ENCODE measurements at regions not wholly inside any gene's neighbourhood (a gene's known extent, or its start where the extent isn't known, plus 50 kb on each side); places are given as distances from the start of the nearest gene placed in this dataset.
"Not testable (repeated sequence)": the region's sequence is repeated elsewhere in the genome, so short reads cannot be mapped to it uniquely, and the experiment has no call there.

DNA sequence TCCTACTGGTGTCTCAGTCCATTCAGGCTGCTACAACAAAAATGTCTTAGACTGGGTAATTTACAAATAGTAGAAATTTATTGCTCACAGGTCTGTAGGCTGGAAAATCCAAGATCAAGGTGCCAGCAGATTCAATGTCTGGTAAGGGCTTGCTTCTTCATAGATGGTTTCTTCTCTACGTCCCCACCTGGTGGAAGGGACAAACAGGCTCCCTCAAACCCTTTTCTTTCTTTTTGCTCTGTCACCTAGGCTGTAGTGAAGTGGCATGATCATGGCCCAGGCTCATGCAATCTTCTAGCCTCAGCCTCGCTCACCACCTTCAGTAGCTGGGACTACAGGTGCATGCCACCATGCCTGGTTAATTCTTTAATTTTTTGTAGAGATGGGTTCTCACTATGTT lies 106.8 kb upstream of the RPH3A start:
- Histone ChIP-seq H3K9me3 (ENCODE audit: control insufficient read depth, insufficient read depth, low read length) (no peaks in the 10 kb centered on the region), H3F3A (ENCODE audit: control insufficient read depth, insufficient read depth) (no peaks in the 10 kb centered on the region), H3K36me3 (ENCODE audit: control insufficient read depth, low read length) (no peaks in the 10 kb centered on the region), H3K9me2 (replicated peaks; ENCODE audit: control insufficient read depth, low read length) (no peaks in the 10 kb centered on the region), H3K27me3 (ENCODE audit: control insufficient read depth, low read length) (peaks cover 16% of the 10 kb centered on the region), H3K4me1 (ENCODE audit: control insufficient read depth, low read length) (no peaks in the 10 kb centered on the region), H4K20me1 (ENCODE audit: control insufficient read depth, insufficient read depth, low read depth, low read length) (no peaks in the 10 kb centered on the region), H3K27ac (ENCODE audit: low read depth, low read length) (no peak overlapping the region), H3K4me2 (ENCODE audit: low read length) (no peak overlapping the region), H3K79me2 (ENCODE audit: control insufficient read depth, low read length) (no peaks in the 10 kb centered on the region), H3K4me3 (ENCODE audit: low read length) (no peak overlapping the region)
- no peak for TF ChIP-seq EZH2phosphoT487 (IDR thresholded peaks at IDR 0.05; ENCODE audit: borderline replicate concordance, low read length)
- TF ChIP-seq, protein P1, sequence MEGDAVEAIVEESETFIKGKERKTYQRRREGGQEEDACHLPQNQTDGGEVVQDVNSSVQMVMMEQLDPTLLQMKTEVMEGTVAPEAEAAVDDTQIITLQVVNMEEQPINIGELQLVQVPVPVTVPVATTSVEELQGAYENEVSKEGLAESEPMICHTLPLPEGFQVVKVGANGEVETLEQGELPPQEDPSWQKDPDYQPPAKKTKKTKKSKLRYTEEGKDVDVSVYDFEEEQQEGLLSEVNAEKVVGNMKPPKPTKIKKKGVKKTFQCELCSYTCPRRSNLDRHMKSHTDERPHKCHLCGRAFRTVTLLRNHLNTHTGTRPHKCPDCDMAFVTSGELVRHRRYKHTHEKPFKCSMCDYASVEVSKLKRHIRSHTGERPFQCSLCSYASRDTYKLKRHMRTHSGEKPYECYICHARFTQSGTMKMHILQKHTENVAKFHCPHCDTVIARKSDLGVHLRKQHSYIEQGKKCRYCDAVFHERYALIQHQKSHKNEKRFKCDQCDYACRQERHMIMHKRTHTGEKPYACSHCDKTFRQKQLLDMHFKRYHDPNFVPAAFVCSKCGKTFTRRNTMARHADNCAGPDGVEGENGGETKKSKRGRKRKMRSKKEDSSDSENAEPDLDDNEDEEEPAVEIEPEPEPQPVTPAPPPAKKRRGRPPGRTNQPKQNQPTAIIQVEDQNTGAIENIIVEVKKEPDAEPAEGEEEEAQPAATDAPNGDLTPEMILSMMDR (IDR thresholded peaks at IDR 0.05; ENCODE audit: low read depth, low read length, poor library complexity, severe bottlenecking): peak; percentile 14

DNA sequence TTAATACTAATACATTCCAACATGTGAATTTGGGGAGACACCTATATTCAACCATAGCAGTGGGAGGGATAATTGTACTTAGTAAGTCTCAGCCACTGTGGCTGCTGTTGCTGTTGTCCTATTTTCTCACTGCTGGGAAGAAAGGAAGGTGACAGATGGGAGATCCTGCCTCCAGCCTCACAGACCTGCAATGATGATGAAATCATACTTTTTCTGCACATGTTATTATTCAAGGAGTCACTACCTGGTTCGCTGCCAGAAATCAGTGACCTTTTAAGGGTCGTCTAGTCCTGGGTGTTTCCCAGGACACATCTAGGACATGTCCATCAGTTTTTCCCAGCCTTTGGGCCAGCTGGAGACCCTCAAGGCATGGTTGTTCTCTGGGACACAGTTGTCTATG lies 106.2 kb upstream of the RPH3A start:
- H3K4me1 ChIP-seq (ENCODE audit: control insufficient read depth, low read length): no peaks in the 10 kb centered on the region
- H4K20me1 ChIP-seq (ENCODE audit: control insufficient read depth, insufficient read depth, low read depth, low read length): no peaks in the 10 kb centered on the region
- no peaks in the 10 kb centered on the region for H3K36me3 ChIP-seq (ENCODE audit: control insufficient read depth, low read length)
- H3K79me2 ChIP-seq (ENCODE audit: control insufficient read depth, low read length): no peaks in the 10 kb centered on the region
- TF ChIP-seq, protein P1 (IDR thresholded peaks at IDR 0.05; ENCODE audit: low read depth, low read length, poor library complexity, severe bottlenecking): no peak
- no peak for TF ChIP-seq EZH2phosphoT487 (IDR thresholded peaks at IDR 0.05; ENCODE audit: borderline replicate concordance, low read length)
- H3K27ac ChIP-seq (ENCODE audit: low read depth, low read length): no peak overlapping the region
- H3K4me2 ChIP-seq (ENCODE audit: low read length): no peak overlapping the region
- no peaks in the 10 kb centered on the region for H3K9me2 ChIP-seq (replicated peaks; ENCODE audit: control insufficient read depth, low read length)
- peaks cover 16% of the 10 kb centered on the region for H3K27me3 ChIP-seq (ENCODE audit: control insufficient read depth, low read length)
- no peaks in the 10 kb centered on the region for H3F3A ChIP-seq (ENCODE audit: control insufficient read depth, insufficient read depth)
- H3K4me3 ChIP-seq (ENCODE audit: low read length): no peak overlapping the region
- no peaks in the 10 kb centered on the region for H3K9me3 ChIP-seq (ENCODE audit: control insufficient read depth, insufficient read depth, low read length)

DNA sequence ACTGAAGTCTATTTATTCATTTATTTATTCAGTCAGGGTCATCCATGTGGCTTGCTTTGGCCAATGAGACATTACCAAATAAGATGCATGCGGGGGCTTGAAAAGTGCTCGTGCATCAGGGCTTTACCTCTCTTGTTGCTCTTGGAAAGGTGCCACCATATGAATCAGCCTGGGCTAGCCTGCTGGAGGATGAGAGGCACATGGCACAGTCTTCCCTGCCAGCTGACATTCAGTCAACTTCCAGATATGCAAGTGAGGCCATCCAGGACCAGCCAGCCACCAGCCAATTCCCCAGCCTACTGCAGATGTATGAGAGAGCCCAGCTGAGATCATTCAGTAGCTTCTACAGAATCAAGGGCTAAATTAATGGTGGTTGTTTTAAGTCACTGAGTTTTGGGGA lies 105.2 kb upstream of the RPH3A start:
- H4K20me1 ChIP-seq (ENCODE audit: control insufficient read depth, insufficient read depth, low read depth, low read length): no peaks in the 10 kb centered on the region
- peaks cover 14% of the 10 kb centered on the region for H3K27me3 ChIP-seq (ENCODE audit: control insufficient read depth, low read length)
- H3K4me2 ChIP-seq (ENCODE audit: low read length): no peak overlapping the region
- no peaks in the 10 kb centered on the region for H3K9me3 ChIP-seq (ENCODE audit: control insufficient read depth, insufficient read depth, low read length)
- H3K27ac ChIP-seq (ENCODE audit: low read depth, low read length): no peak overlapping the region
- no peak overlapping the region for H3K4me3 ChIP-seq (ENCODE audit: low read length)
- TF ChIP-seq, protein P1 (IDR thresholded peaks at IDR 0.05; ENCODE audit: low read depth, low read length, poor library complexity, severe bottlenecking): no peak
- TF ChIP-seq EZH2phosphoT487 (IDR thresholded peaks at IDR 0.05; ENCODE audit: borderline replicate concordance, low read length): no peak
- H3K36me3 ChIP-seq (ENCODE audit: control insufficient read depth, low read length): no peaks in the 10 kb centered on the region
- H3K9me2 ChIP-seq (replicated peaks; ENCODE audit: control insufficient read depth, low read length): no peaks in the 10 kb centered on the region
- H3K79me2 ChIP-seq (ENCODE audit: control insufficient read depth, low read length): no peaks in the 10 kb centered on the region
- H3K4me1 ChIP-seq (ENCODE audit: control insufficient read depth, low read length): no peaks in the 10 kb centered on the region
- H3F3A ChIP-seq (ENCODE audit: control insufficient read depth, insufficient read depth): no peaks in the 10 kb centered on the region

DNA sequence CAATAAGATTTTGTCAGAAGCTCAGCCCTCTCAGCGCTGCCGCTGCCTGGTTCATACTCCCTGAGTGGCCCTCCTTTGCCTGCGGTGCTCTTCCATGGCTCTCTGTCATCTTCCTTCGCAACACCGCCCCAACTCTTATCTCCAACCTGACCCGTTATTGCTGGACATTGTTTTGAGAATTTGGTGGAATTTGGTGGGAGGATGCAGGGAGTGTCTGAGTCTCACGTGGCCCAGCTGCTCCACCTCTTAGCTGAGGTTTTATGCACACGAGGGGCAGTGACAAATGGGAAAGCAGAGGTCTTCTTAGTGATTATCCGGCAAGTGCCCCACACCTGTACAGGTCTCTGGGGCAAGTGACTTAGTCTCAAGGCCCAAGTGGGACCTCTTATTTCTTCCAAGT lies 97.5 kb upstream of the RPH3A start:
- no peaks in the 10 kb centered on the region for H3K4me1 ChIP-seq (ENCODE audit: control insufficient read depth, low read length)
- no peak overlapping the region for H3K4me2 ChIP-seq (ENCODE audit: low read length)
- no peaks in the 10 kb centered on the region for H3K36me3 ChIP-seq (ENCODE audit: control insufficient read depth, low read length)
- no peak for TF ChIP-seq EZH2phosphoT487 (IDR thresholded peaks at IDR 0.05; ENCODE audit: borderline replicate concordance, low read length)
- TF ChIP-seq, protein P1 (IDR thresholded peaks at IDR 0.05; ENCODE audit: low read depth, low read length, poor library complexity, severe bottlenecking): no peak
- no peaks in the 10 kb centered on the region for H3K9me3 ChIP-seq (ENCODE audit: control insufficient read depth, insufficient read depth, low read length)
- H4K20me1 ChIP-seq (ENCODE audit: control insufficient read depth, insufficient read depth, low read depth, low read length): no peaks in the 10 kb centered on the region
- H3K9me2 ChIP-seq (replicated peaks; ENCODE audit: control insufficient read depth, low read length): no peaks in the 10 kb centered on the region
- H3F3A ChIP-seq (ENCODE audit: control insufficient read depth, insufficient read depth): no peaks in the 10 kb centered on the region
- H3K79me2 ChIP-seq (ENCODE audit: control insufficient read depth, low read length): no peaks in the 10 kb centered on the region
- peaks cover 2% of the 10 kb centered on the region for H3K27me3 ChIP-seq (ENCODE audit: control insufficient read depth, low read length)
- no peak overlapping the region for H3K27ac ChIP-seq (ENCODE audit: low read depth, low read length)
- no peak overlapping the region for H3K4me3 ChIP-seq (ENCODE audit: low read length)

DNA sequence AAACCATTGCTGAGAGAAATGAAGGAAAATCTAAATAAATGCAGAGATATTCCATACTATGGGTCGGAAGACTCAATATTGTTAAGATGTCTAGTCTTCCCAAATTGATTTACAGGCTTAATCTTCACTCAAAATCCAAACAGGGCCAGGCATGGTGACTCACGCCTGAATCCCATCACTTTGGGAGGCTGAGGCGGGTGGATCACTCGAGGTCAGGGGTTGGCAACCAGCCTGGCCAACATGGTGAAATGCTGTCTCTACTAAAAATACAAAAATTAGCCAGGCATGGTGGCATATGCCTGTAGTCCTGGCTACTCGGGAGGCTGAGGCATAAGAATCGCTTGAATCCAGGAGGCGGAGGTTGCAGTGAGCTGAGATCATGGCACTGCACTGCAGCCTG lies 94.1 kb upstream of the RPH3A start:
- H3K9me2 ChIP-seq (replicated peaks; ENCODE audit: control insufficient read depth, low read length); H3K4me2 ChIP-seq (ENCODE audit: low read length); H3K79me2 ChIP-seq (ENCODE audit: control insufficient read depth, low read length); H3K36me3 ChIP-seq (ENCODE audit: control insufficient read depth, low read length); H3K9me3 ChIP-seq (ENCODE audit: control insufficient read depth, insufficient read depth, low read length); H3K4me1 ChIP-seq (ENCODE audit: control insufficient read depth, low read length); H3F3A ChIP-seq (ENCODE audit: control insufficient read depth, insufficient read depth); H3K4me3 ChIP-seq (ENCODE audit: low read length); H4K20me1 ChIP-seq (ENCODE audit: control insufficient read depth, insufficient read depth, low read depth, low read length); H3K27me3 ChIP-seq (ENCODE audit: control insufficient read depth, low read length); H3K27ac ChIP-seq (ENCODE audit: low read depth, low read length): not testable (repeated sequence)

All from DOHH2 (cell line).